ENCODE measurements at regions not wholly inside any gene's neighbourhood (a gene's known extent, or its start where the extent isn't known, plus 50 kb on each side); places are given as distances from the start of the nearest gene placed in this dataset.
"Not testable (repeated sequence)": the region's sequence is repeated elsewhere in the genome, so short reads cannot be mapped to it uniquely, and the experiment has no call there.

DNA sequence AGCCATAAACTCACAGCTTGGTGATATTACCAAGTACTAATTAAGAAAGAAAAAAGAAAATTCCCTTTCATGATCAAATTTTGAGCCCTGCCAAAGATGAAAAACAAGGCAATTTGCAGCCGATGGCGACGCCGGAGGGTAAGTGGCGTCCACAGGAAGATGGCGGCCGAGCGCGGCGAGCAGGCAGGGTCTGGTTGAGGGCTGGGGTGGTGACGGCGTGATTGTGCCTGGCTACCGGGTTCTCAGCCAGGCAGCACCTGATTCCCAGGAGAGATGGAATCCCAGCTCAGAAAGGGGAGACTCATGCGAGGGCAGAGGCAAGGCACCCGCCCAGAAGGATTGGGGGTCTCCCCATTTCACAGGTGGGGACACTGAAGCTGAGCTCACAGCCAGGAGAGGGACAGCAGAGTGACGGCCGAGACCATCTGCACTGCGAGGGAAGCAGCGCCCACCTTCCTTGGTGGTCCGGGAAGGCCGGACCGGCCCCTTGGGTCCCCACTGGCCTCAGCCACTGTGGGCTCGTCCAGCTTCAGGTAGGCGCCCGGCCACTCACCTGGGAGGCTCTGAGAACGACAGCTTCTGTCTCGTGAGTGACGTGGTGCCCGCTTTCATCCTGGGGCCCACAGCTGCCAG, 145.8 kb downstream of the IGLL1 start:
- not testable (repeated sequence) for DNase-seq (ENCODE audit: low spot score)

DNA sequence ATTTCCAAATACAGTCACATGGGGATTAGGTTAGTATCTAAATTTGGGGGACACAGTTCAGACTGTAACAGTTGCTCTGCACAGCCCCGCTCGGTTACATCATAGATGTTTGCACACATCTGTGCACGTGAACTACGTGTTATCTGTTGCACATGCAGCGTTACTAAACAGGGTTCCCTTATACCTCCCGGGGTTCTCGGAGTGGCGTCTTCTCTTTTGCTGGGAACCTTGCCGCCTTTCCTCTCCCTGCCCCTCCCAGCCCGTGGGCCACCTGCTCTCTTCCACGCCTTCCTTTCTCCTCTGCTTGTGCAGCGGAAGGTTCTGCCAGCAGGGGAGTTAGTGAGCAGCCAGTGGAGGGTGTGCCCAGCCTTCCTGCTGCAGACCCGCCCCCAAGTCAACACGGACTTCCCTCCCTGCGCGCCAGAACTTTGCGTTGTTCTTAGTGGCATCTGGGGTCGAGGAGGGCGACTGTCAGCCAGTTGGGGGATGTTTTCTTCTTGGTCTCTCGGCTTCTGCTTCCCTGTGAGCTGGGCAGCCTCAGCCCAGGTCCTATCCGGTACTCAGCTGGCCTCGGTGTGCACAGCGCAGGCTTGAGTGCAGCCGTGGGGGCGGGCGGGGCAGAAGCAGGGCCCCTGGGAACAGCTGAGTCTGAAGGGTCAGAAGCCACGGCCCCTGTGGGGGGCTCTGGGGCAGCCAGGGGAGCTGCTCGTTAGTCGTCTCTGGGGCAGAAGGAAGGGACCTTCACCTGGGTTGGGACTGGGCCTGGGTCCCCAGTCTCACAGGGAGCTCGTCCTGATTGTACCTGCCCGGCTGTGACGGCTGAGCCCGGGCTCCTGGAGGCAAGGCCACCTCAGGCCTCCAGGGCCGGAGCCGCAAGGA, 146.7 kb downstream of the IGLL1 start:
- Histone ChIP-seq H3K9me3 (ENCODE audit: low read depth, low read length, poor library complexity, severe bottlenecking) (peaks cover 14% of the 10 kb centered on the region), H3K4me1 (ENCODE audit: insufficient read depth, low read length, poor library complexity, severe bottlenecking) (peaks cover 14% of the 10 kb centered on the region)
- H3K4me3 ChIP-seq (ENCODE audit: low read depth, low read length, poor library complexity, severe bottlenecking); CTCF ChIA-PET; H3K36me3 ChIP-seq (ENCODE audit: insufficient read depth, low read length, poor library complexity, severe bottlenecking); BruUV-seq (replicated peaks); intact Hi-C loops (cut with micrococcal nuclease; ENCODE audit: unreplicated experiment); H3K27me3 ChIP-seq (replicated peaks; ENCODE audit: insufficient read depth, low read depth, low read length, poor library complexity); POLR2A ChIA-PET (ENCODE audit: low non-redundant PET); H3K27ac ChIP-seq (ENCODE audit: low read depth, low read length, poor library complexity, severe bottlenecking): not testable (repeated sequence)
- TF ChIP-seq CTCF (conservative IDR thresholded peaks at IDR 0.05; ENCODE audit: low read depth, low read length): peak; percentile 55
- peak; percentile 57 for DNase-seq (ENCODE audit: low spot score)

More for the DNA sequence above, 145.8 kb downstream of the IGLL1 start:
- H3K27me3 ChIP-seq (replicated peaks; ENCODE audit: insufficient read depth, low read depth, low read length, poor library complexity); H3K27ac ChIP-seq (ENCODE audit: low read depth, low read length, poor library complexity, severe bottlenecking); H3K4me3 ChIP-seq (ENCODE audit: low read depth, low read length, poor library complexity, severe bottlenecking); BruUV-seq (replicated peaks); H3K36me3 ChIP-seq (ENCODE audit: insufficient read depth, low read length, poor library complexity, severe bottlenecking); POLR2A ChIA-PET (ENCODE audit: low non-redundant PET); intact Hi-C loops (cut with micrococcal nuclease; ENCODE audit: unreplicated experiment); CTCF ChIA-PET: not testable (repeated sequence)
- peaks cover 11% of the 10 kb centered on the region for H3K9me3 ChIP-seq (ENCODE audit: low read depth, low read length, poor library complexity, severe bottlenecking)
- H3K4me1 ChIP-seq (ENCODE audit: insufficient read depth, low read length, poor library complexity, severe bottlenecking): peaks cover 14% of the 10 kb centered on the region

DNA sequence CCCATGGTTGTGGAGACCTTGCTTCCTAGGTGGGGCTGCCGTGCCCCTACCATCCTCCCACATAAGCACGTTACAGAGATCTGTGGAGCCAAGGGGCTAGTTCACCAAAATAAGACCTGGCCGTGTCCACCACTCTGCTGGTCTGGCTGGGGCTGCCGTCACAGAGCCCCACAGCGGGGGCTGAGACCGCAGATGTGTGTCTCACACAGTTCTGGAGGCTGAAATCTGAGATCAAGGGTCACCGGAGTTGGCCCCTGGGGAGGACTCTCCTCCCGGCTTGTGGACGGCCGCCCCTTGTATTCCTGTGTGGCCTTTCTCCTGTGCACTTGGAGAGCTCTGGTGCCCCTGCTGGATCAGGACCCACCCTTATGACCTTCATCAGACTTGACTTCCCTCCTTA, 147.4 kb downstream of the IGLL1 start:
- H3K27me3 ChIP-seq (replicated peaks; ENCODE audit: insufficient read depth, low read depth, low read length, poor library complexity); POLR2A ChIA-PET (ENCODE audit: low non-redundant PET); CTCF ChIA-PET; BruUV-seq (replicated peaks); intact Hi-C loops (cut with micrococcal nuclease; ENCODE audit: unreplicated experiment); H3K36me3 ChIP-seq (ENCODE audit: insufficient read depth, low read length, poor library complexity, severe bottlenecking); DNase-seq (ENCODE audit: low spot score); H3K4me3 ChIP-seq (ENCODE audit: low read depth, low read length, poor library complexity, severe bottlenecking); H3K27ac ChIP-seq (ENCODE audit: low read depth, low read length, poor library complexity, severe bottlenecking): not testable (repeated sequence)
- Histone ChIP-seq H3K9me3 (ENCODE audit: low read depth, low read length, poor library complexity, severe bottlenecking) (peaks cover 19% of the 10 kb centered on the region), H3K4me1 (ENCODE audit: insufficient read depth, low read length, poor library complexity, severe bottlenecking) (peaks cover 14% of the 10 kb centered on the region)

GRCh38 chr22:23431337-23432072, 148.6 kb downstream of the IGLL1 start:
- no peak overlapping the region for H3K4me3 ChIP-seq (ENCODE audit: low read depth, low read length, poor library complexity, severe bottlenecking)
- CTCF ChIA-PET: interaction anchor here (0.6 kb wide), 1 partner anchor 341 kb away, joined by 4 read pairs; the partner anchor contains the start of gene MMP11
- peak overlapping the region; percentile 65 for H3K27ac ChIP-seq (ENCODE audit: low read depth, low read length, poor library complexity, severe bottlenecking)
- DNase-seq (ENCODE audit: low spot score): peak; percentile 98
- no peaks in the 10 kb centered on the region for H3K36me3 ChIP-seq (ENCODE audit: insufficient read depth, low read length, poor library complexity, severe bottlenecking)
- TF ChIP-seq EZH2 (IDR thresholded peaks at IDR 0.05; ENCODE audit: borderline replicate concordance, low read depth, low read length, poor library complexity, severe bottlenecking): no peak
- no peak for TF ChIP-seq CTCF (conservative IDR thresholded peaks at IDR 0.05; ENCODE audit: low read depth, low read length)
- H3K27me3 ChIP-seq (replicated peaks; ENCODE audit: insufficient read depth, low read depth, low read length, poor library complexity): no peaks in the 10 kb centered on the region
- no TSS peak for BruUV-seq (replicated peaks)
- POLR2A ChIA-PET (ENCODE audit: low non-redundant PET): no interaction called here
- intact Hi-C loops (cut with micrococcal nuclease; ENCODE audit: unreplicated experiment): no loop called here
- peaks cover 19% of the 10 kb centered on the region for H3K9me3 ChIP-seq (ENCODE audit: low read depth, low read length, poor library complexity, severe bottlenecking)
- peaks cover 14% of the 10 kb centered on the region for H3K4me1 ChIP-seq (ENCODE audit: insufficient read depth, low read length, poor library complexity, severe bottlenecking)

- H3K27ac ChIP-seq (ENCODE audit: low read depth, low read length, poor library complexity, severe bottlenecking); H3K36me3 ChIP-seq (ENCODE audit: insufficient read depth, low read length, poor library complexity, severe bottlenecking); H3K27me3 ChIP-seq (replicated peaks; ENCODE audit: insufficient read depth, low read depth, low read length, poor library complexity); H3K4me1 ChIP-seq (ENCODE audit: insufficient read depth, low read length, poor library complexity, severe bottlenecking); POLR2A ChIA-PET (ENCODE audit: low non-redundant PET); DNase-seq (ENCODE audit: low spot score); intact Hi-C loops (cut with micrococcal nuclease; ENCODE audit: unreplicated experiment); H3K4me3 ChIP-seq (ENCODE audit: low read depth, low read length, poor library complexity, severe bottlenecking); CTCF ChIA-PET; BruUV-seq (replicated peaks): not testable (repeated sequence)
- peaks cover 11% of the 10 kb centered on the region for H3K9me3 ChIP-seq (ENCODE audit: low read depth, low read length, poor library complexity, severe bottlenecking)
These were observed 155.5 kb downstream of the IGLL1 start for GRCh38 chr22:23424551-23425068.
